Ovary (tissue), 7 donors: ENCODE measurements at regions not wholly inside any gene's neighbourhood (a gene's known extent, or its start where the extent isn't known, plus 50 kb on each side); places are given as distances from the start of the nearest gene placed in this dataset.

Experiments
- DNase-seq, 5 donors: peaks; one replicate each; pipeline ENCODE4 v3.0.0-alpha.2; 2019 to 2020
- H3K27ac ChIP-seq, 2 donors: fragments of 200-600 bp; one replicate each; pipeline versions ENCODE4 v1.5.1 to v1.8.0; 2019 to 2022
- H3K27me3 ChIP-seq: fragments of 200-600 bp; one replicate; pipeline ENCODE4 v1.8.0; 2022
- H3K36me3 ChIP-seq: fragments of 200-600 bp; sonication (generic); one replicate; pipeline ENCODE4 v1.5.1; 2019
- H3K4me1 ChIP-seq: one replicate; pipeline ENCODE4 v1.8.1; 2013; ENCODE audit warnings: mild to moderate bottlenecking, moderate library complexity; ENCODE audit not compliant: insufficient read depth
- H3K4me3 ChIP-seq: fragments of 200-600 bp; sonication (generic); one replicate; pipeline ENCODE4 v1.5.1; 2017
- H3K9me3 ChIP-seq, 2 donors: fragments of 200-600 bp in 1 of 2; sonication (generic) in 1 of 2; one replicate each; pipeline versions ENCODE4 v1.5.1 to v1.8.1; 2013 to 2019; ENCODE audit warnings: mild to moderate bottlenecking in 1 of 2, moderate library complexity in 1 of 2
- EP300 ChIP-seq: sonication (generic); formaldehyde crosslinking; IDR thresholded peaks from one replicate; pipeline ENCODE4 v1.6.1; 2017; ENCODE audit warnings: antibody characterized with exemption
- POLR2A ChIP-seq: fragments of 450-650 bp; IDR thresholded peaks from one replicate; pipeline ENCODE4 v1.6.1; 2017; ENCODE audit warnings: antibody characterized with exemption, mild to moderate bottlenecking, moderate library complexity
- WGBS, 3 donors: extraction: QIAGEN DNeasy Blood & Tissue Kit in 1 of 3; methylation state at CpG; one replicate each; pipeline versions ENCODE4 v1.1.5 to v1.1.7; 2013 to 2017; 5-methylcytosine and 5-hydroxymethylcytosine counted together
- intact Hi-C, 4 donors: fragments of 100-400 bp; cut with DNase I; formaldehyde crosslinking; loops; one replicate each; pipeline versions ENCODE4 v1.11.0 to v1.15.1; 2022 to 2023
- TF ChIP-seq, protein P1 (sequence below), 3 donors: fragments of 450-650 bp in 2 of 3; fragments of 200-600 bp in 1 of 3; IDR thresholded peaks; one replicate each; pipeline versions ENCODE4 v1.5.1 to v1.8.0; 2016 to 2022; ENCODE audit warnings: antibody characterized with exemption in 3 of 3, mild to moderate bottlenecking in 1 of 3
- donor health status: DM: no; HTN: no; CAD: no; lungs with moderate emphysema.
- donor health status: DM: no; HTN: no; CAD: no.
- donor health status: Bipolar disorder and iron deficiency.
- donor health status: DM: no; HTN: no; CAD: no.
- donor health status: DM: yes; HTN: yes; CAD: no.

DNA sequence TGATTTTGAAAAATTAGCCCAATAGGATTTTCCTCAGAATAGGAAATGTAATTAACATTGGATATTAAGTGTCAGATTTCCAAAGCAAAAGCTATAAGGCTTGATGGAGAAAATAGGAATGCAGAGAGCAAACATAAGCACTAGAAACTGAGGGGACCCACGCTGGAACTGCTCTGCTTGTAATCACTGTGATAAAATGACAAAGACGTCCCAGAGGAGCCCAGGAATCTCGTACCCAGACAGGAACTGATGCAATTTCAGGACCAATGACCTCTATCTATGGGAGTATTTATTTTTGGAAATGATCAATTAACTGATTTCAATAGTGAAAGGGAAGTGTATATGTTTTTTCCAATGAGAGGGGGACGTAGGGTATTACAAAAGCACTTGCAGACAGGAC is 714.5 kb upstream of the WWC1 start:
- no peaks in the 10 kb centered on the region for H3K4me1 ChIP-seq
- DNase-seq = no peak
- H3K27me3 ChIP-seq = no peaks in the 10 kb centered on the region
- H3K36me3 ChIP-seq = no peaks in the 10 kb centered on the region
- intact Hi-C loops = no loop called here
- H3K9me3 ChIP-seq = no peaks in the 10 kb centered on the region
- no peak overlapping the region for H3K27ac ChIP-seq
- no peak overlapping the region for H3K4me3 ChIP-seq
- no peak for TF ChIP-seq POLR2A
- TF ChIP-seq, protein P1, sequence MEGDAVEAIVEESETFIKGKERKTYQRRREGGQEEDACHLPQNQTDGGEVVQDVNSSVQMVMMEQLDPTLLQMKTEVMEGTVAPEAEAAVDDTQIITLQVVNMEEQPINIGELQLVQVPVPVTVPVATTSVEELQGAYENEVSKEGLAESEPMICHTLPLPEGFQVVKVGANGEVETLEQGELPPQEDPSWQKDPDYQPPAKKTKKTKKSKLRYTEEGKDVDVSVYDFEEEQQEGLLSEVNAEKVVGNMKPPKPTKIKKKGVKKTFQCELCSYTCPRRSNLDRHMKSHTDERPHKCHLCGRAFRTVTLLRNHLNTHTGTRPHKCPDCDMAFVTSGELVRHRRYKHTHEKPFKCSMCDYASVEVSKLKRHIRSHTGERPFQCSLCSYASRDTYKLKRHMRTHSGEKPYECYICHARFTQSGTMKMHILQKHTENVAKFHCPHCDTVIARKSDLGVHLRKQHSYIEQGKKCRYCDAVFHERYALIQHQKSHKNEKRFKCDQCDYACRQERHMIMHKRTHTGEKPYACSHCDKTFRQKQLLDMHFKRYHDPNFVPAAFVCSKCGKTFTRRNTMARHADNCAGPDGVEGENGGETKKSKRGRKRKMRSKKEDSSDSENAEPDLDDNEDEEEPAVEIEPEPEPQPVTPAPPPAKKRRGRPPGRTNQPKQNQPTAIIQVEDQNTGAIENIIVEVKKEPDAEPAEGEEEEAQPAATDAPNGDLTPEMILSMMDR (IDR thresholded peaks at IDR 0.05) = no peak
- no peak for TF ChIP-seq EP300
- WGBS, 3 donors = 62 to 76% (median 73%) methylated on average over 4 of the region's 4 CpGs

DNA sequence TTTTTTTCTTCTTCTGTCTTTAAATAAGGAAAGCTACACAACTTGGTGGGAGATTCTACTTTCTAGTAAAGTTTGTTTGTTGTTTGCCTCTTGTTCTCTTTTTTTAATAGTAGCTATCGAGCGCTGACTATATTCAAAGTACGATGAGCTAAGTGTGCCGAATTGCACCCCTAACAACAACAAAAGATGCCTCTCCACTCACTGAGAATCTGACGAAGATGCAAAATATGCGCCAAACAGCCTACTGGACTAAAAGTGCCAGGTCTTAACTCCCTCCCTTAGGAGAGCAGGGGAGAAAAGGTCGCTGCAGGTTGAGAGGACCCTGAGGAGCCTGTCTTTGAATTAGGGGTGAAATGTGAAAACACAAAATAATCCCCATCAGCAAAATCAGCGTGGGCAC is 713.8 kb upstream of the WWC1 start:
- H3K27me3 ChIP-seq = no peaks in the 10 kb centered on the region
- intact Hi-C loops = no loop called here
- no peaks in the 10 kb centered on the region for H3K36me3 ChIP-seq
- H3K27ac ChIP-seq = no peak overlapping the region
- H3K4me3 ChIP-seq = no peak overlapping the region
- no peaks in the 10 kb centered on the region for H3K9me3 ChIP-seq
- no peaks in the 10 kb centered on the region for H3K4me1 ChIP-seq
- DNase-seq = no peak
- WGBS, 3 donors = 87 to 93% (median 89%) methylated on average over 8 of the region's 8 CpGs
- TF ChIP-seq, protein P1 (IDR thresholded peaks at IDR 0.05) = no peak
- TF ChIP-seq EP300 (no peak), POLR2A (no peak)

DNA sequence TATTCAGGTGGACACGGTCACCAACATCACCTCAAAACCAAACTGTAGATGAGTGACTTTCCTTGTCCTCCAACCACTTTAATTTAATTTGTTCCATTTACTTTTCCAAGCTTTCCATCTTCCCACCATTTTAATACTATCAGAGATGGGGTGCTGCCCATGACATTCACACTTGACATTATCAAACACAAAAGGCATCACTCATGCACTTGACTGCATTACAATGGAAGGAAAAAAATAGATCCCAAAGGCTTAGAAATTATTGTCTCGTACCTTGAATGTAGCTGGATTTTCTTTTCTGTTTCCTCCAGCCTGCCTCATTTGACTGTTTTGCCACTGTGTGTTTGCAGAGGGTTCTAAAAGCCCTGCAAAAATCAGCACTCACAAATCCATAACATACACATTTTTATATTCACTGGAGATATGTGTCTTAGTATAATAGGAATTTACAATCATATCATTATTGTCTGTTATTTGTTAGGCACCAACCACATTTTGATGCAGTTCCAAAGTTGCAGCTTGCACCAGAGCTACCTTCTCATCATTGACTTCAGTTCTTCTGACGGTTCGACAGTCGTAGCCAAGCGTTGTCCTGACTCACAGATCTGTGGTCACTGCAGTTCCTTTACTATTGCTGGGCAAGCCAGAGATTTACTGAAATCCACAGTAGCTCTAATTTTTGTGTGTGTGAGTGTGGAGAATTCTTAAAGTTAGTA is 712.3 kb upstream of the WWC1 start:
- H3K9me3 ChIP-seq = no peaks in the 10 kb centered on the region
- no peaks in the 10 kb centered on the region for H3K27me3 ChIP-seq
- TF ChIP-seq EP300 (no peak), POLR2A (no peak)
- TF ChIP-seq, protein P1 (IDR thresholded peaks at IDR 0.05) = no peak
- H3K27ac ChIP-seq = no peak overlapping the region
- no peaks in the 10 kb centered on the region for H3K4me1 ChIP-seq
- H3K36me3 ChIP-seq = no peaks in the 10 kb centered on the region
- intact Hi-C loops = no loop called here
- no peak overlapping the region for H3K4me3 ChIP-seq
- no peak for DNase-seq
- WGBS, 3 donors = 86 to 88% (median 87%) methylated on average over 6 of the region's 6 CpGs

DNA sequence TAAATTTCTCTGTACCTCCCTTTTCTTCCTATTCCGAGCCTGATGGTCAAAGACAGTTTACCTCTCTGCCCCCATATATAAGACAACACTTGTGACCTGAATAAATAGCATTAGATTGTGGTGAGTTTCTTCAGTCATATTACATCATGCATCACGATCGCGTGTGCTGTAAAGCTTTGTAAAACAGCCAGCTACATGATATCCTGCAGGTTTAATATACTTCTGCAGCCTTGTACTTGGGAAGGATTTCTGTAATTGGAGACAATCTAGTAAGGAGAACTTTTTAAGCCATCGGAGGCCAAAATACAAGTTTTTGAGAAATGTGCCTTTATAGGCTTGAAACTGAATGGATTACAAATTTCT is 711.8 kb upstream of the WWC1 start:
- TF ChIP-seq POLR2A (no peak), EP300 (no peak)
- TF ChIP-seq, protein P1 (IDR thresholded peaks at IDR 0.05) = no peak
- H3K9me3 ChIP-seq = no peaks in the 10 kb centered on the region
- intact Hi-C loops = no loop called here
- H3K36me3 ChIP-seq = no peaks in the 10 kb centered on the region
- no peaks in the 10 kb centered on the region for H3K27me3 ChIP-seq
- no peak overlapping the region for H3K27ac ChIP-seq
- no peak for DNase-seq
- 73 to 85% (median 81%) methylated on average over 5 of the region's 5 CpGs for WGBS, 3 donors
- H3K4me3 ChIP-seq = no peak overlapping the region
- no peaks in the 10 kb centered on the region for H3K4me1 ChIP-seq
